Omental fat pad (tissue), 3 donors: ENCODE measurements at regions not wholly inside any gene's neighbourhood (a gene's known extent, or its start where the extent isn't known, plus 50 kb on each side); places are given as distances from the start of the nearest gene placed in this dataset.

ENCODE experiments used
- ATAC-seq: fragments of 150-250 bp; one replicate; pipeline ENCODE4 v1.9.1; 2016; ENCODE audit warnings: mild to moderate bottlenecking, moderate library complexity; ENCODE audit not compliant: low FRiP score
- DNase-seq: peaks from one replicate; pipeline ENCODE4 v3.0.0-alpha.2; 2019; ENCODE audit warnings: low spot score
- CTCF ChIP-seq, 3 donors: fragments of 450-650 bp; IDR thresholded peaks; one replicate each; pipeline ENCODE4 v1.5.1; 2016 to 2017; ENCODE audit warnings: antibody characterized with exemption in 3 of 3, mild to moderate bottlenecking in 3 of 3, moderate library complexity in 2 of 3

- TF ChIP-seq CTCF (IDR thresholded peaks at IDR 0.05): no peak
- DNase-seq (no peak), ATAC-seq (no peak)
These were observed 99.2 kb downstream of the PSMG1 start for GRCh38 chr21:39084073-39084472.

GRCh38 chr21:39083377-39084008, 99.8 kb downstream of the PSMG1 start:
- TF ChIP-seq CTCF (IDR thresholded peaks at IDR 0.05): no peak
- peak; percentile 80 for ATAC-seq
- peak; percentile 54 for DNase-seq

DNA sequence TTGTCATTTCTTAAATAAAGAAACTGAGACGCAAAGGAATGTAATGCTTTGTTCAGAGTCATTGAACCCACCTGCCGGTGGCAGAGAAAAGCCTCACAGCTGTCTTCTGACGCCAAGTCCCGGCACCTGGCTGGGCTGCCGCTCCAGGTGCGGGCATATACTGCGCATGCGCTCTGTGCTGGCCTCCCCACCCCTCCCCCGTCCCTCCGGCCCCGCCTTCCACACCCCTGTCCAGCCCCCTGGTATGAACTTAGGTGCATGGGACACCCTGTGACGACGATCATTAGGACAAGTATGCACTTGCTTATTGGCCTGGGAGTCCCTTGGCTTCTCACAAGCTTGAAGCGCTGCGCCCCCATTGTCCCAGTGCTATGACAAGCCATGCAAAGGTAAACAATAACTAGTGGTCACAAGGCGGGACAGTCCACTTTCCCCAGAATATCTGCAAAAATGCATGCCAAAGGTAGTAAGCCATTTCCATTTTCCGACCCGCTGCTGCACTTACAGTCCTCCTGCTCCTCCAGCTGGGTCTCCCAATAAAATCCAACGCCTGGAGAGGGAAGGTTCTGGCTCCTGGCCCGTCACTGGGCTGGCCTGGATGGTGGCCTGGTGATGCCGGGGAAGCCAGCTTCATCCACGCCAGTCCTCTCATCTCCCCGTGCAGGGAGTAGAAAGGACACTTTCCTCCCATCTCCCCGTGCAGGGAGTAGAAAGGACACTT, 100.4 kb downstream of the PSMG1 start:
- no peak for TF ChIP-seq CTCF (IDR thresholded peaks at IDR 0.05)
- DNase-seq (no peak), ATAC-seq (peak; percentile 11)

DNA sequence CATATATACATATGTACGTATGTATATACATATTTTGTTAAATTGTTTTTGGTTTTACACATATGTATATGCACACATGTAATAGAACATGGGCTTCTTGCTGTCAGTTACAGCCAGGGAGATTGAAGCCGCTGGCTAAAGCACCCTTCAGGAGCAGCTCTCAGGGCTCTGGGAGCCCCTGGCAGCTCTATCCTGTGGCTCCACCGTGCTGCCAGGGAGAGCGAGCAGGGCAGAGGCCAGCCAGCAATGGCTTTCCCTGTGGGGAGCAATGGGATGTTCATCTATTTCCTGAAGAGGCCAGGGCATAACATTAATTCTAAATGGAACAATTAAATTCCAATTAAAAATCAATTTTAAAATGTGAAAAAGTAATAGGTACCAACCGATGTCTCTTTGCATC, 102.9 kb downstream of the PSMG1 start:
- DNase-seq: no peak
- no peak for ATAC-seq
- TF ChIP-seq CTCF (IDR thresholded peaks at IDR 0.05): no peak

DNA sequence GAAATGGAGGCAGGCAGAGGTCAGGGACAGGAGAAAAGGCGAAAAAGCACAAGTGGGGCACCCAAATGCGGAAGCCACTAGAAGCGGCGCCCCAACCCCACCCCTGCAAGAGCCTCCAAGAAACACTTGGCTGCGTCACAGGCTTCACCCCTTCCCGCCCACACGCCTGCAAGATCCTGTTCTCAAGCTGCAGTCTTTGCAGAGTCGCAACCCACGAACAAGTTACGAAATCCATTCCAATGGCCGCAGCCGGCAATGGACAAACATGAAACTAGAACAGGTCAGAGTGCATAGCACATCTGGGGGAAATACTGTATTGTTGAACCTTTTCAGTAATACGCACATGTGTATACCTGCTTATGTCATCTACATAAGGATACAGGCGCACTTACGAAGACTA, 103.6 kb downstream of the PSMG1 start:
- DNase-seq: peak; percentile 54
- no peak for TF ChIP-seq CTCF (IDR thresholded peaks at IDR 0.05)
- ATAC-seq: no peak

DNA sequence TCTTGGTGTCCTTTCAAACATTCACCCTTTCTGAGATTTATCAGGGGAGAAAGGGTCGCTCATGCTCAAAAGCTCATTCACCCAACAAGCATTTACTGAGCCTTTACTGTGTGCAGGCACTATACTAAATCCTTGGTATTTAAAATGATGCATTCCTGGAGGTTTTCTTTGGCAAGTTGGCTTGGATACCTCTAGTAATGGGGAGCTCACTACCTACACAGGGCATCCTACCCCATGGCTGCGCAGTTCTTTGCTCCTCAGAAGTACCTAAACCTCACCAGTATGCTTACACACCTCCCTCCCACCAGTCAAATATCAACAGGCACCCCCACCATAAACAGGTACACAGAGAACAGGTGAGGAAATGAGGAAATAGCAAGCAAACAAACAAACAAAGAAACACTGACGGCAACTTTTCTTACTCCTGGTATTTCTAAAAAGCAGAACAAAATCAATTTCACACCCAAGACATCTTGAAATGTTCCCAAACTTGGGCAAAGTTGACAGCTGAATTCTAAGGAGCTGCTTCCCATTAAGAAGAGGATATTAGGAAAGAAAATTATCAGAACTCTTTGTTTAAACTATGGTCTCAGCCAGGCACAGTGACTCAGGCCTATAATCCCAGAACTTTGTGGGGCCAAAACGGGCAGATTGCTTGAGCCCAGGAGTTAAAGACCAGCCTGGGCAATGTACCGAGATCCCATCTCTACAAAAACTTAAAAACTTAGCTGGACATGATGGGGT, 104.8 kb downstream of the PSMG1 start:
- ATAC-seq: no peak
- no peak for DNase-seq
- no peak for TF ChIP-seq CTCF (IDR thresholded peaks at IDR 0.05)
